Fibroblast of the aortic adventitia (primary cell): ENCODE measurements at regions not wholly inside any gene's neighbourhood (a gene's known extent, or its start where the extent isn't known, plus 50 kb on each side); places are given as distances from the start of the nearest gene placed in this dataset.
A peak's percentile ranks its signal among the peaks of the same experiment; 100 is the strongest.

Source experiments
- DNase-seq: peaks from one replicate; pipeline ENCODE4 v3.0.0-alpha.2; 2010; ENCODE audit warnings: low read depth
- H3K4me3 ChIP-seq: 2 replicates; pipeline ENCODE4 v1.5.1; 2011; ENCODE audit warnings: low read depth, mild to moderate bottlenecking, control low read depth, low read length, moderate library complexity
- CTCF ChIP-seq: IDR thresholded peaks from 2 replicates; pipeline ENCODE4 v1.5.1; 2011; ENCODE audit warnings: mild to moderate bottlenecking, low read length, control low read depth, inconsistent platforms; ENCODE audit not compliant: insufficient read depth

- H3K4me3 ChIP-seq = no peak overlapping the region
- no peak for DNase-seq
- no peak for TF ChIP-seq CTCF
Measured at GRCh38 chr17:33551911-33552310, 258.8 kb upstream of the ASIC2 start.

- TF ChIP-seq CTCF = no peak
- DNase-seq = peak; percentile 8
- no peak overlapping the region for H3K4me3 ChIP-seq
Measured at GRCh38 chr17:33560165-33560564, 267.1 kb upstream of the ASIC2 start.

GRCh38 chr17:33560871-33561270 lies 267.8 kb upstream of the ASIC2 start:
- DNase-seq = no peak
- no peak for TF ChIP-seq CTCF
- no peak overlapping the region for H3K4me3 ChIP-seq

GRCh38 chr17:33561569-33562334 lies 268.7 kb upstream of the ASIC2 start:
- no peak for TF ChIP-seq CTCF
- no peak for DNase-seq

GRCh38 chr17:33562792-33563191 lies 269.7 kb upstream of the ASIC2 start:
- H3K4me3 ChIP-seq = no peak overlapping the region
- no peak for TF ChIP-seq CTCF
- no peak for DNase-seq

More at GRCh38 chr17:33561569-33562334, 268.7 kb upstream of the ASIC2 start:
- H3K4me3 ChIP-seq = no peak overlapping the region

GRCh38 chr17:33564146-33564545 lies 271.1 kb upstream of the ASIC2 start:
- no peak overlapping the region for H3K4me3 ChIP-seq
- TF ChIP-seq CTCF = no peak
- DNase-seq = no peak

- DNase-seq = no peak
- no peak overlapping the region for H3K4me3 ChIP-seq
- TF ChIP-seq CTCF = no peak
Measured at GRCh38 chr17:33567223-33567622, 274.1 kb upstream of the ASIC2 start.
